NCI-H82 treated with DMSO at 0.1 percent for 48 hours (cell line): ENCODE measurements at regions not wholly inside any gene's neighbourhood (a gene's known extent, or its start where the extent isn't known, plus 50 kb on each side); places are given as distances from the start of the nearest gene placed in this dataset.
"Not testable (repeated sequence)": the region's sequence is repeated elsewhere in the genome, so short reads cannot be mapped to it uniquely, and the experiment has no call there.

Source experiments
- DNase-seq: peaks from one replicate; lab custom pipeline; 2025; ENCODE audit not compliant: unreplicated experiment; lab: John Stamatoyannopoulos, UW

DNA sequence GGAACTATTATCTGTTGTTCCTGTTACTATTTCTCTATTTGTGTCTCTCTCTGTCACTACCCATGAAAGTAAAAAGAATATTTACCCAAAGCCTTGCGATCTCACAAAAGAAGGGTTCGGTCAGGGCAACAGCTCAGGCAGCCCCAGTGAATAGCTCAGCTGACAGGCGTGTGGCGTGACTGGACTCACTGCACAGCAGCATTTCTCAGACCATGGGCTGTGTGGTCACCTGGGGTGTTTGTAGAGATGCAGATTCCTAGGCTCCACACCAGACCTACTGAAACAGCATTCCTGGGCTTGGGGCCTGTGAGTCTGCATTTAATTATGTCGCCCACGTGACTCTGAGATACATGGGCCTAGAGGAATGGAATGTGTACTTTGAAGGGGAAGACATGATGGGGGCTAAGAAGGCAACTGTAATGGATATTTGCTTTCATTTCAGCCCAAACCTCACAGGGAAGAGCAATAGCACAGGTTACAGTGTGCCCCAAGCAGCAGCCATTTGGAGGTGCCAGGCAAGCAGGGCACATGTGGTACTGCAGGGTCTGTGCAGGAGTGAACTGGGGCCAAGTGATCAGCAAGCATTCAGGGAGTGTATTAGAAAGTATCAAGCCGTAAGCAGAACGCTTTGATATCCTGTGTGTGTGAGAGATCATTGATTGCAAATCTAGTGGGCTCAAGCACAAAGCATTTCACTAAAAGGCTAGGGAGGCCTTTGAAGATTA is 90.4 kb upstream of the RBMS1 start:
- DNase-seq, result no peak

DNA sequence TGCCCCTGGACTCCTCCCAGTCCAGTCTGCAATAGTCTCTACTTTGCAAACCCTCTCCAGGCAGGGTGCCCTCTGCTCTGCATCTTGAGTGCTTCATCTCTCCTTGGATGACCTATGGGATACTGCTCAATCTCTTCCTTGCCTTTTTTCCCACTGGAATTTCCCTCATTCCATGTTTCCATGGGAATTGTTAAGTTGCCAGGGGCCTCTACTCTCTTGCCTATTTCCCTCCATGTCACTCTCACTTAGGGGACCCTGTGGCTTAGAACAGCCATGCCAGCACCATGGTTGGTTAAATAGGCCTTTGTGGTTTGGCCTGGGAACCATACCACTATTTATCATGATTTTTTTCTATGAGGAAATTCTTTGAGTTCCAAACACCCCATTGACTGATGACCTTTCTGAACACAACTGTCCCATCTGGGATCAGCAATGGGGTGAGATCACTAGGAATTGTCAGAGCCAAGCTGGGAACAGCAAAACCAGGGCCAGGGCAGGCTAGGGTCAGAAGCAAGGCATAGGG is 91.4 kb upstream of the RBMS1 start:
- DNase-seq, result no peak

DNA sequence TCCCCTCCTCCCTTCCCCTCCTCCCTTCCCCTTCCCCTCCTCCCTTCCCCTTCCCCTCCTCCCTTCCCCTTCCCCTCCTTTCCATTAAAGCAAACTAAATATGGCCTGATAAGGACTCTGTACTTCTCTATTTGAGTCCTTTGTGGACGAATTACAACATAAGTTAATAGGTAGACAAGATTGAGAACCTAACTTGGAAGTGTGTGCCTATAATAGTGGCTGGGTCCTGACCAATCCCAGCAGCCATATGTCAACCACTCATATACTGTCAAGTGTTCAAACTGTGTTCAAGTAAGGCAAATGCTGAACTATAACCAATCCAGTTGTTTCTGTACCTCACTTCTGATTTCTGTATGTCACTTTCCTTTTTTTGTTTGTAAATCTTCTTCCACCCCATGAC is 97.1 kb upstream of the RBMS1 start:
- DNase-seq, result no peak

DNA sequence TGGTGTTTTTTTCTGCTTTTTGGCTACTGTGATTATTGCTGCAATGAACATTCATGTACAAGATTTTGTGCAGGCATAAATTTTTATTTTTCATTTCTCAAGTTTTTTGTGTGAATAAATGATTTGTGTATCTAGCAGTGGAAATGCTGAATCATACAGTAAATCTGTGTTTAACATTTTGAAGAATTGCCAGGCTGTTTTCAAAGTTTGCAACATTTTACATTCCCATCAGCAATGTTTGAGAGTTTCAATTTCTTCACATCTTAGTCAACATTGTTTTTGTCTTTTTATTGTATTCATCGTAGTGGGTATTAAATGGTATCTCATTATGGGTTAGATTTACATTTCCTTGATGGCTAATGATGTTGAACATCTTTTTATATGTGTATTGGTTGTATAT is 98.8 kb upstream of the RBMS1 start:
- no peak for DNase-seq

DNA sequence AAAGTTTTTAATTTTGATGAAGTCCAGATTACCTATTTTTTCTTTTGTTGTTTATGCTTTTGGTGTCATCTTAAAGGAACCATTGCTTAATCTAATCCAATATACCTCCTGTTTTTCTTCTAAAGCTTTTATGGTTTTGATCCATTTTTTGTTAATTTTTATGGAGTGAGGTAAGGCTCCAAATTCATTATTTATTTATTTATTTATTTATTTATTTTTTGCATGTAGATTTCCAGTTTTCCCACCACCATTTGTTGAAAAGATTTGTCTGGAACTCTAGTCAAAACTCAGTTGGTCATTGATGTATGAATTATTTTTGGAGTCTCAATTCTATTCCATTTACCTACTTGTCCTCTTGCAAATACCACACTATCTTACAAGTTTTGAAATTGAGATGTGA is 99.4 kb upstream of the RBMS1 start:
- DNase-seq, result no peak

DNA sequence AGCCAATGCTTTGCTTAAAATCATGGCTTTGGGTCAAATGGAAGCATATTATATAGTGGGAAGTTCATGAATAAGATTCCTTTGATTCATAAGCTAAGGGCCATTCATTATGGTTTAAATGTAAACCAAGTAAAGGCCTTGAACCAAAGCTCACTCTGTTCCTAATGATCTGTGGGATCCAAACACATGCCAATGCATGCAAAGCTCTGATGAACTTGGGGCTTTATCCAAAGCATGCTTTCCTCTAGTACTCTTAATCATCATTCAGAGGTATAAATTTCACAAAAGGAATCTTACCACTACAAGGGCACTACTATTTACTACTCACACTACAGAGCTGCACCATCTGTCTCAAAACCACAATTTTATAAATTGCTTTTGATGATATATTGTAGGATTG is 102.8 kb upstream of the RBMS1 start:
- no peak for DNase-seq

DNA sequence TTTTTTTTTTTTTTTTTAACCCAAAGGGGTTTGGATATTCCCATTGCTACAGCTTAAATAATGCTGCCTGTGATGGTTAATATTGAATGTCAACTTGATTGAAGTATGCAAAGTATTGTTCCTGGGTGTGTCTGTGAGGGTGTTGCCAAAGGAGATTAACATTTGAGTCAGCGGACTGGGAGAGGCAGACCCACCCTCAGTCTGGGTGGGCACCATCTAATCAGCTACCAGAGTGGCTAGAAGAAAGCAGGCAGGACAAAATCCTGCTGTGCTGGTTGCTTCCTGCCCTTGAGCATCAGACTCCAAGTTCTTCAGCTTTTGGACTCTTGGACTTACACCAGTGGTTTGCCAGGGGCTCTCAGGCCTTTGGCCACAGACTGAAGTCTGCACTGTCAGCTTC is 106.8 kb upstream of the RBMS1 start:
- not testable (repeated sequence) for DNase-seq

DNA sequence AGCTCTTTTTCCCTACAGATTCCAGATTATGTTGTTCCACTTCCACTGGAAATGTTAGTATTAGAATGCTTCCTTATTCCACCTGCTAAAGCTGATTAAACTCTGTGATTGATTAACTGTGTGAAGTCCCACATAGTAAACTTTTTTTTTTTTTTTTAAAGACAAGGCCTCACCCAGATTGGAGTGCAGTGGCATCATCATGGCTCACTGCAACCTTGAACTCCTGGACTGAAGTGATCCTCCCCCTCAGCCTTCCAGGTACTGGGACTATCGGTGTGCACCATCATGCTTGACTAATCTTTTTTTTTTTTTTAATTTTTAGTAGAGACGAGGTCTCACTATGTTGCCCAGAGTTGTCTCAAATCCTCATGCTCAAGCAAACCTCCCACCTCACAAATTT is 108.5 kb upstream of the RBMS1 start:
- DNase-seq, result no peak

DNA sequence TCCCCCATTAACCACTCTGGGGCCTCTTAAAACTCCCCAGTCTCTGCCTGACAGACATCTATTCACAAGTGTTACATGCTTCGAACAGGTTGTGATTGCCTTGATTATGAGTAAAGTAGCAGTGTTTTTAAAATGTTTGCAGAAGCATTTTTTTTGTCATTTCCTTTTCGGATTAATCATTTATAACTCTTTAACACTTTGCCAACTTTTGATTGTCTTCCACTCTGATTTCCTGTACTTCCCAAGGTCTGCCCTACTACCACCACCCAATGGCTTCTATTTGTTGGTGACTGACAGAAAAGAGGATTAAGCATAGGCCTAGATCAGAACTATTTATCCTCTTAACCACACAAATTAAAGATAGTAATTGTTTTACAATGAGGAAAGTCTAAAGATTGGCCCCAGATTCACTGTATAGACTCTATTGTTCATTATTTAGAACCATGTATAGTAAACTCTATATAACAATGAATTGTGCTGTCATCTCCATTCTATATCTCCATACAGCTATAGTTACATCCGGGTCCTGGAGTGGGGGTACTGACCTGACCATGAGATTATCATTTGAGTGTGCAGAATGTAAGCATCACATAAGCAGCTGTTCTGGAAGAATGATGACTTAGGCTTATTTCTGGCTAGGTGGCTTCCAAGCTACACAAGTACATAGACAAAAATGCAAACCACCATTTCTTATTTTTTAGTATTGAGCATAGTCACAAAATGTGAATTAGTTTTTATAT is 110.3 kb upstream of the RBMS1 start:
- DNase-seq, result peak; percentile 92

DNA sequence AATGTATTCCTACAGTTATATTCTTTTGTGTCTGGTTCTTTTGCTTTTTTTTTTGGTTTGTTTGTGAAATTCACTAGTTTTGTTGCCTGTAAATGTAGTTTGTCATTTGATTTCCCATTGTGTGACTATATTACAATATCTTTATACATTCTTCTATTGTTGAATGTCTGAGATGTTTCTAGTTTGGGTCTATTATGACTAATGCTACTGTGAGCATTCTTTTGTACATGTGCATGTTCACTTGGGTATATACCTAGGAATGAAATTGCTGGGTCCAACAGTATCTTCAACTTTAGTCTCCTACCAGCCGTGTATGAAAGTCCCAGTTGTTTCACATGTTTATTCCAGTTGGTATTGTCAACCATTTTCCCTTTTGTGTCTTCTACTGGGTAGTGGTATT is 112.7 kb upstream of the RBMS1 start:
- DNase-seq, result no peak

DNA sequence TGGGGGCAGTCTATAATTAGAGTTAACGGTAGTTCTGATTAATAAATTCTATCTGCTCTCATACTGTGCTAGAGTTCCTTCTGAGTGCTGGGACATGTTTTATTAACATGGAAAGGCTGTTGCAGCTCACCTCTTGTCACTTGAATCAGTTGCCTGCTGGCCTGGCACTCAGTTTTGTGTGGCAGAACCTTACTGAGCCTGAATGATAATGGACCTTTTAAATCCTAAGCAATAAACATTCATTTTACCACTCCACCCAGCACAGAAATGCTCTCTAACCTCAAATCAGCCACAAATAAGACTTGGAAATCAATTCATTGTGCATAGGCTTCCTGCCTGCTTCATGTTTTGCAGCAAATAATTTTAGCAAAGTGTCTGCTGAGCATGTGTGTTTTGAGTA is 115.0 kb upstream of the RBMS1 start:
- DNase-seq, result no peak

DNA sequence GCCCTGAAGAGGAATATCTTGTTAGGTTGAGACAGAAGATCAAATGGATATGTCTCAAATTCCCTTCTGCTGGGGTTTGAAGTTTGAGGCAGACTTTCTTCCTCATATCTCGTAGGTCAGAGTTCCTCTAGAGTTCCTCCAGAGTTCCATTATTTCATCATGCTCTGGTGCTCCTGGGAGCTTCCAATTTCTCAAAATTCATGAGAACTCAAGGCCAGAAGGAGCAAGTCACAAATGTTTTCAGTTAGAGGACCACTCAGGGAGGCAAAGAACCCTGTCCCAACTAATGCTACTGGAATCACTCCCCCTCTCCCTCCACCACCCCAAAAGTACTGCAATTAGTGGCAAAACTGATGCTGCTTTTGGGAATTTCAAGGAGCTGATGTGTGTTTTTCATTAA is 115.7 kb upstream of the RBMS1 start:
- no peak for DNase-seq

DNA sequence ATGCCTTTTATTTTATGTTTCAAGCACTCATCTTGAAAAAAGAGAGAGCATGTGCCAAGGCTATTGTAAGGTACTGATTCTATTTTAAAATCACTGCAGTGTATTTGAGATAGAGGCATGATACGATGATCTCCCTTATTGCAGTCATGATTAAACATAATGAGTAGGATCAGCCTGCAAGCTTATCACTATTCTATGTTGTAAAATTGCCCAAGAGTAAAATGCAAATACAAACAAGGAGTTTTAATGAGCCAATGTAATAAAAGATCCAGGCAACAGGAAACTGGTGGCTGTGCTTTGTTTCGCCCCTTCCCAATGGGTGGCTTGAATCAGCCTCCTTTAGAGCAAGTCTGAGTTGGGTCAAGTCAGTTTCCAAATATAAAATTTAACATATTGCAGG is 116.4 kb upstream of the RBMS1 start:
- no peak for DNase-seq

DNA sequence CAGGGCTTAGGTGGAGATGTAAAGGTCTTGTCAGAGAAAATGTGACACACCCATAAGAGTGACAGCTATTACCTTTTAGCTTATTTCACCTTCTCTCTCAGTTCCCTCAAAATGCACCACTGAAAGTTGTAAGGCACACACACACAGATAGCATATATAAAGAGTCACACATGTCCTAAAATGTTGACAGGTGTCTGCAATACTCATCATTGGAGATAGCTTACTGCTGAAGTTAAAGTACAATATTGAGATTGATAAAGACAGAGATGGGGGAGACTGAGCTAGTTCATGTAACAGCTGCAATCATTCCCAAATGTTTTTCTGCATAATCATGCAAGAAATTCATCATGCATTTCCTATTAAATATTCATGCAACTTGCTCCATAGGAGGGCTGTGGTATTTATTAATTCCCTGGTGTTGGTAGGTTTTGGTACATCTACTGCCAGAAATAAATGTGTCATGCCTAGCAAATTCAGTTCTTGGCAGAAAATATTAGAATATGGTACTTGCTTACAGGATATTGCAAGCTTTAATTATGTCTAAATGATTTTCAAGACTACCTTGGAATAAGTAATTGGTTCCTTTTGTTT is 118.8 kb upstream of the RBMS1 start:
- DNase-seq, result no peak

DNA sequence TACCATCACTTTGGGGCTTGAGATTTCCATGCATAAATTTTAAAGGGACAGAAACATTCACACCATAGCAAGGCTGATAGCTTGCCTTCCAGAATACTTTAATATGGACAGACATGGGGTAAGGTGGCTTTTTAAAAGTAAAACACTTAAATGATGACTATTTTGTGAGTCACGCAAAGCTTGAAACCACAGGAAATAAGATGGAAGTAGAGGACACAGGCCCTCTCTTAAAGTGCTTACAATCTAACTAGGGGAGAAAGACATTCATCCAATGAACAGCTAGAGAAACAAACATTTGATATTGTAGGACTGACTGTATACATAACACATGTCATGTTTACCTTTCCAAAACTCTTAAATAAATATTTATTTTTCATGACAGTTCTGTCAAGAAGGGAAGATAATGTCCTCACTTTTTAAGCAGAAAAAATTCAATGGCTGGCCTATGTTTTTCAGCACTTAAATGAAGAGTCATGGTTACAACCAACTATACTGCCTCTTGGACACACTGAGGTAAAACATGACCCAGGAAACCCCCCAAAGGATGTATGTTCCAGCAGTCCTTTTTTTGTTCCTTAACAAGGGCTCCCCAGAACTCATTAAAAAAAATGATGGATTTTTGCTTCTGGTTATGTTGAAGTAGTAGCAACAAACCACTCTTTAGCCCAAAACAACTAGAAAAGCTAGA is 120.0 kb upstream of the RBMS1 start:
- DNase-seq, result no peak

DNA sequence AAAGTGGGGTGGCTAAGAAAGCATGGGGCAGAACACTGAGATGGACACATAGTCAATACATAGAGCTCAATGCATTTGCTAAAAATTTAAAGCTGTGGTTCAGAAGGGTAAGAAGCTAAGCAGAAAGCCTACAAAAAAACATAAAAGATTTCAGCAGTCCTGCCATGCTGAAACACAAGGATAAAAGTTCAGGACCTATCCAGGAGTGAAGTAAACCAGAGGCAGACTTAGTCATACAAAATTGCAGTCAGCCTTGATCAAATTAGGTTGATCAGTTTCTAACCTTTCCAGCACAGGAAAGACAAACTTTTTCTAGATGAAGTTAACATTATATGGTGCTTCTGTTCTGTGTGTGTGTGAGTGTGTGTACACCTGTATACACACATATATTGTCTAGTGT is 120.8 kb upstream of the RBMS1 start:
- DNase-seq, result no peak

DNA sequence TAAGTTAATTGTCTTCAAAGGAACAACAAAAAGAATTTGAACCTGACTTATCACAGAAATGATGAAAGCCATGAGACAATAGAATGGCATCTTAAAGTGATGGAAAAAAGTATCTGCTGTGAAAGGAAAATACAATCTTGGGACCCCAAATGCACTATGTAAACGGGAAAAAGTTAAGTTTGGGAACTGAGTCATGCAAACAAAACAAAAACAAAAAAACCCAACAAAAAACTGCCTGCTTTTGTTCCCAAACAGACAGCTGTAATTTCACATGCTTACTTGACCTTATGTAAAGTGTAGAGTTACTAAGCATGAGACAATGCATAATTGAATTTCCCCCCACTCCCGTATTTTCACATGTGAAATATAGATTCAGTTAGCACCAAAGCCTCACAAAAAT is 122.1 kb upstream of the RBMS1 start:
- DNase-seq, result no peak

DNA sequence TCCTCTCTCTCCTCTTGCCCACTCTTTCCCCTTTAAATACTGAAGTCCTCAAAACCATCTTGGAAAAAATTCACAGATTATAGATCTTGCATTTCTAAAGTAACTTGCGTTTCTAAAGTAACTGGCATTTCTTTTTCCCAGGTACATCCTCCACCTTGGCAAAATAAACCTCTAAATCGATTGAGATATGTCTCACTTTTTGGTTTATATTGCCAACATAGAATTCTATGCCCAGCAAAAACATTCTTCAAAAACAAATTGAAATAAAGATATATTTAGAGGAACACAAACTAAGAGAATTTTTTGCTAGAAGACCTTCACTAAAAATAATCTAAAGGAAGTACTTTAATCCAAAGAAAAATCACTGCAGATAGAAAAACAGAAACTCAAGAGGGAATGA is 122.5 kb upstream of the RBMS1 start:
- no peak for DNase-seq

DNA sequence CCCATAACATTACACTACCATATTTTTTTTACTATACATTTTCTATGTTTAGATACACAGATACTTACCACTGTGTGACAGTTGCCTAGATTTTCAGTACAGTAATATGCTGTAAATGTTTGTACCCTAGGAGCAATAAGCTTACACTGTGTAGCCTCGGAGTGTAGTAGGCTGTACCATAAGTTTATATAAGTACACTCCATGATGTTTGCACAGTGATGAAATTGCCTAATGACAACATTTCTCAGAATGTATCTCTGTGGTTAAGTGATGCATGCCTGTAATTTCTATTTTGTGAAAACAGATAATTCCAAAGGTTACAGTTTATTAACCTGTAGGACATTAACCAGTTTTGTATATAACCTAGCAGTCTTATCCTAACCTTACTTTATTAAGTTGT is 128.1 kb upstream of the RBMS1 start:
- no peak for DNase-seq

DNA sequence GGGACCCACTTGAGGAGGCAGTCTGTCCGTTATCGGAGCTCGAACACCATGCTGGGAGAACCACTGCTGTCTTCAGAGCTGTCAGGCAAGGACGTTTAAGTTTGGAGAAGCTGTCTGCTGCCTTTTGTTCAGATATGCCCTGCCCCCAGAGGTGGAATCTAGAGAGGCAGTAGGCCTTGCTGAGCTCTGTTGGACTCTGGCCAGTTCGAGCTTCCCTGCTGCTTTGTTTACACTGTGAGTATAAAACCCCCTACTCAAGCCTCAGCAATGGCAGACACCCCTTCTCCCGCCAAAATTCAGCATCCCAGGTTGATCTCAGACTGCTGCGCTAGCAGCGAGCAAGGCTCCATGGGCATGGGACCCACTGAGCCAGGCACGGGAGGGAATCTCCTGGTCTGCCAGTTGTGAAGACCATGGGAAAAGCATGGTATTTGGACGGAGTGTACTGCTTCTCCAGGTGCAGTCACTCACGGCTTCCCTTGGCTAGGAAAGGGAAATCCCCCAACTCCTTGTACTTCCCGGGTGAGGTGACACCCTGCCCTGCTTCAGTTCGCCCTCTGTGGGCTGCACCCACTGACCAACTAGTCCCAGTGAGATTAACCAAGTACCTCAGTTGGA is 134.5 kb upstream of the RBMS1 start:
- DNase-seq, result not testable (repeated sequence)

DNA sequence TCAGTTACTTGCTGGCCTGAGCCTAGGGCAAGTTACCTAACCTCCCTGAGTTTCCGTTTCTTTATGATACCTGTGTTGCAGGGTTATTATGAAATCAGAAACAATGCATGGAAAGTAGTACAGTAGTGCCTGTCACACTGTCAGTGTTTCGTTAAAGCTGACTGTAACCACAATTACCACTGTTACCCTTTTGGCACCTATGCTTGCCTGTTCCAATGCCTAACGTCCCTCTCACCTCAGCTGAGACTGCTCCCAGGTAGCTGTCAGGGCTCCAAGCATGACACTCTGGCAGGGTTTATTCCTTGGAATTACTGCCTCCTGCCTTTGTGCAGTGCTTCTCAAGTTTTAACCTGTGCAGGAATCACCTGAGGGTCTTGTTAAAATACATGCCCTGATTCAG is 135.2 kb upstream of the RBMS1 start:
- DNase-seq, result no peak
